ENCODE measurements at regions not wholly inside any gene's neighbourhood (a gene's known extent, or its start where the extent isn't known, plus 50 kb on each side); places are given as distances from the start of the nearest gene placed in this dataset.

- TF ChIP-seq EZH2phosphoT487 (IDR thresholded peaks at IDR 0.05; ENCODE audit: borderline replicate concordance, low read depth, low read length) (no peak), CTCF (conservative IDR thresholded peaks at IDR 0.05; ENCODE audit: low read length) (no peak)
Measured at GRCh38 chr1:234928642-234929041, 200.0 kb downstream of the TOMM20 start.

All from OCI-LY7 (cell line).